ENCODE measurements at regions not wholly inside any gene's neighbourhood (a gene's known extent, or its start where the extent isn't known, plus 50 kb on each side); places are given as distances from the start of the nearest gene placed in this dataset.

GRCh38 chr4:35228313-35228712 is 1016.0 kb downstream of the ARAP2 start:
- H3K4me3 ChIP-seq (ENCODE audit: low read depth, low read length, poor library complexity, severe bottlenecking) = no peak overlapping the region
- H3K9me2 ChIP-seq (ENCODE audit: low read depth, low read length) = no peaks in the 10 kb centered on the region
- no peaks in the 10 kb centered on the region for H3K9me3 ChIP-seq (ENCODE audit: low read length)
- no peak overlapping the region for H3K4me2 ChIP-seq (ENCODE audit: low read length)
- H3K36me3 ChIP-seq (ENCODE audit: insufficient read depth, low read length) = no peaks in the 10 kb centered on the region
- no peak overlapping the region for H3K9ac ChIP-seq (ENCODE audit: low read length)
- no peaks in the 10 kb centered on the region for H3F3A ChIP-seq (ENCODE audit: insufficient read depth, low read length)
- no peaks in the 10 kb centered on the region for H4K20me1 ChIP-seq (ENCODE audit: insufficient read depth, low read length)
- TF ChIP-seq EZH2 (IDR thresholded peaks at IDR 0.05; ENCODE audit: borderline replicate concordance, low read length) = no peak
- no peak for TF ChIP-seq CTCF (IDR thresholded peaks at IDR 0.05; ENCODE audit: low read length)
- no peaks in the 10 kb centered on the region for H3K27me3 ChIP-seq (ENCODE audit: insufficient read depth, low read length)
- H3K27ac ChIP-seq (ENCODE audit: low read depth, low read length, poor library complexity, severe bottlenecking) = no peak overlapping the region
- H2AFZ ChIP-seq (ENCODE audit: low read length) = no peak overlapping the region
- no peaks in the 10 kb centered on the region for H3K4me1 ChIP-seq (ENCODE audit: insufficient read depth, low read length, severe bottlenecking)
- no peaks in the 10 kb centered on the region for H3K79me2 ChIP-seq (ENCODE audit: insufficient read depth, low read length)

GRCh38 chr4:35229021-35229420 is 1015.3 kb downstream of the ARAP2 start:
- Histone ChIP-seq H2AFZ (ENCODE audit: low read length) (no peak overlapping the region), H3K4me2 (ENCODE audit: low read length) (no peak overlapping the region), H3F3A (ENCODE audit: insufficient read depth, low read length) (no peaks in the 10 kb centered on the region), H3K36me3 (ENCODE audit: insufficient read depth, low read length) (no peaks in the 10 kb centered on the region), H3K79me2 (ENCODE audit: insufficient read depth, low read length) (no peaks in the 10 kb centered on the region), H3K27me3 (ENCODE audit: insufficient read depth, low read length) (no peaks in the 10 kb centered on the region), H3K9me2 (ENCODE audit: low read depth, low read length) (no peaks in the 10 kb centered on the region), H3K4me3 (ENCODE audit: low read depth, low read length, poor library complexity, severe bottlenecking) (no peak overlapping the region), H3K4me1 (ENCODE audit: insufficient read depth, low read length, severe bottlenecking) (no peaks in the 10 kb centered on the region), H3K9ac (ENCODE audit: low read length) (no peak overlapping the region), H3K27ac (ENCODE audit: low read depth, low read length, poor library complexity, severe bottlenecking) (no peak overlapping the region), H3K9me3 (ENCODE audit: low read length) (no peaks in the 10 kb centered on the region), H4K20me1 (ENCODE audit: insufficient read depth, low read length) (no peaks in the 10 kb centered on the region)
- TF ChIP-seq EZH2 (IDR thresholded peaks at IDR 0.05; ENCODE audit: borderline replicate concordance, low read length) = no peak
- TF ChIP-seq CTCF (IDR thresholded peaks at IDR 0.05; ENCODE audit: low read length) = no peak

GRCh38 chr4:35237924-35238323 is 1006.4 kb downstream of the ARAP2 start:
- H3K4me1 ChIP-seq (ENCODE audit: insufficient read depth, low read length, severe bottlenecking) = no peaks in the 10 kb centered on the region
- H3F3A ChIP-seq (ENCODE audit: insufficient read depth, low read length) = no peaks in the 10 kb centered on the region
- no peaks in the 10 kb centered on the region for H3K79me2 ChIP-seq (ENCODE audit: insufficient read depth, low read length)
- H2AFZ ChIP-seq (ENCODE audit: low read length) = no peak overlapping the region
- H3K9me3 ChIP-seq (ENCODE audit: low read length) = no peaks in the 10 kb centered on the region
- H3K4me2 ChIP-seq (ENCODE audit: low read length) = no peak overlapping the region
- H4K20me1 ChIP-seq (ENCODE audit: insufficient read depth, low read length) = no peaks in the 10 kb centered on the region
- no peak overlapping the region for H3K27ac ChIP-seq (ENCODE audit: low read depth, low read length, poor library complexity, severe bottlenecking)
- no peak for TF ChIP-seq EZH2 (IDR thresholded peaks at IDR 0.05; ENCODE audit: borderline replicate concordance, low read length)
- TF ChIP-seq CTCF (IDR thresholded peaks at IDR 0.05; ENCODE audit: low read length) = no peak
- no peaks in the 10 kb centered on the region for H3K9me2 ChIP-seq (ENCODE audit: low read depth, low read length)
- no peak overlapping the region for H3K9ac ChIP-seq (ENCODE audit: low read length)
- no peak overlapping the region for H3K4me3 ChIP-seq (ENCODE audit: low read depth, low read length, poor library complexity, severe bottlenecking)
- no peaks in the 10 kb centered on the region for H3K27me3 ChIP-seq (ENCODE audit: insufficient read depth, low read length)
- H3K36me3 ChIP-seq (ENCODE audit: insufficient read depth, low read length) = no peaks in the 10 kb centered on the region

Data from OCI-LY1 (cell line).